Parathyroid adenoma (tissue), 2 donors: ENCODE measurements at regions not wholly inside any gene's neighbourhood (a gene's known extent, or its start where the extent isn't known, plus 50 kb on each side); places are given as distances from the start of the nearest gene placed in this dataset.

ENCODE experiments used
- H2AFZ ChIP-seq: fragments of 300-600 bp; sonication (generic); one replicate; pipeline ENCODE4 v1.7.0; 2017; ENCODE audit warnings: antibody characterized with exemption, mild to moderate bottlenecking
- H3K27ac ChIP-seq: fragments of 300-600 bp; sonication (generic); one replicate; pipeline ENCODE4 v1.7.0; 2017
- H3K27me3 ChIP-seq: fragments of 300-600 bp; sonication (generic); one replicate; pipeline ENCODE4 v1.7.0; 2017; ENCODE audit warnings: low read length; ENCODE audit not compliant: control insufficient read depth, insufficient read depth
- H3K36me3 ChIP-seq: fragments of 300-600 bp; sonication (generic); one replicate; pipeline ENCODE4 v1.7.0; 2017; ENCODE audit warnings: low read length; ENCODE audit not compliant: control insufficient read depth, insufficient read depth
- H3K4me1 ChIP-seq: fragments of 300-600 bp; sonication (generic); one replicate; pipeline ENCODE4 v1.7.0; 2017; ENCODE audit warnings: control low read depth
- H3K4me2 ChIP-seq: fragments of 300-600 bp; sonication (generic); one replicate; pipeline ENCODE4 v1.7.0; 2017; ENCODE audit warnings: low read length
- H3K4me3 ChIP-seq: fragments of 300-600 bp; sonication (generic); one replicate; pipeline ENCODE4 v1.7.0; 2017; ENCODE audit warnings: low read depth, low read length
- H3K79me2 ChIP-seq: fragments of 300-600 bp; sonication (generic); one replicate; pipeline ENCODE4 v1.7.0; 2017; ENCODE audit warnings: control low read depth
- H3K9ac ChIP-seq: fragments of 300-600 bp; sonication (generic); one replicate; pipeline ENCODE4 v1.7.0; 2017; ENCODE audit warnings: mild to moderate bottlenecking
- H3K9me3 ChIP-seq: fragments of 300-600 bp; sonication (generic); one replicate; pipeline ENCODE4 v1.7.0; 2017; ENCODE audit warnings: low read length; ENCODE audit not compliant: control insufficient read depth
- TF ChIP-seq, protein P1 (sequence below): fragments of 300-600 bp; sonication (generic); IDR thresholded peaks from one replicate; pipeline ENCODE4 v1.7.0; 2017; ENCODE audit warnings: antibody characterized with exemption, mild to moderate bottlenecking
- donor health status: primary hyperparathyroidism.

DNA sequence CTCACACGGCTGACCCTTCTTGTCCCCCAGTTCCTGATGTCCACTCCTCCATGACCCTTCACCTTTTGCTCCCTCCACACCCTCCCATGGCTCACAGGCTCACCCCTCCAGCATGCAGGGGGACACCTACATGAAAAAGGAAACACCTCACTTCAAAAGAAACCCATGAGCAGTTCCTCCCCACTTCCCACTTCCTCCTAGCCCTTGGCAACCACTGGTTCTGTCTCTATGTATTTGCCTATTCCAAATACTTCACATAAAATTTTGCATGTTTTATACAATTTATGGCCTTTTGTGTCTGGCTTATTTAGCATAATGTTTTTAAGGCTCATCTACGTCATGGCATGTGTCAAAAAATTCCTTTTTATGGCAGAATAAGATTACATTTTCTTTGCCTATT is 100.2 kb upstream of the S1PR3 start:
- Histone ChIP-seq H3K4me1 (no peaks in the 10 kb centered on the region), H3K36me3 (no peaks in the 10 kb centered on the region), H2AFZ (no peak overlapping the region), H3K27me3 (no peaks in the 10 kb centered on the region), H3K9me3 (no peaks in the 10 kb centered on the region), H3K27ac (no peak overlapping the region), H3K9ac (no peak overlapping the region), H3K4me3 (no peak overlapping the region), H3K79me2 (no peaks in the 10 kb centered on the region), H3K4me2 (no peak overlapping the region)
- TF ChIP-seq, protein P1, sequence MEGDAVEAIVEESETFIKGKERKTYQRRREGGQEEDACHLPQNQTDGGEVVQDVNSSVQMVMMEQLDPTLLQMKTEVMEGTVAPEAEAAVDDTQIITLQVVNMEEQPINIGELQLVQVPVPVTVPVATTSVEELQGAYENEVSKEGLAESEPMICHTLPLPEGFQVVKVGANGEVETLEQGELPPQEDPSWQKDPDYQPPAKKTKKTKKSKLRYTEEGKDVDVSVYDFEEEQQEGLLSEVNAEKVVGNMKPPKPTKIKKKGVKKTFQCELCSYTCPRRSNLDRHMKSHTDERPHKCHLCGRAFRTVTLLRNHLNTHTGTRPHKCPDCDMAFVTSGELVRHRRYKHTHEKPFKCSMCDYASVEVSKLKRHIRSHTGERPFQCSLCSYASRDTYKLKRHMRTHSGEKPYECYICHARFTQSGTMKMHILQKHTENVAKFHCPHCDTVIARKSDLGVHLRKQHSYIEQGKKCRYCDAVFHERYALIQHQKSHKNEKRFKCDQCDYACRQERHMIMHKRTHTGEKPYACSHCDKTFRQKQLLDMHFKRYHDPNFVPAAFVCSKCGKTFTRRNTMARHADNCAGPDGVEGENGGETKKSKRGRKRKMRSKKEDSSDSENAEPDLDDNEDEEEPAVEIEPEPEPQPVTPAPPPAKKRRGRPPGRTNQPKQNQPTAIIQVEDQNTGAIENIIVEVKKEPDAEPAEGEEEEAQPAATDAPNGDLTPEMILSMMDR = no peak

DNA sequence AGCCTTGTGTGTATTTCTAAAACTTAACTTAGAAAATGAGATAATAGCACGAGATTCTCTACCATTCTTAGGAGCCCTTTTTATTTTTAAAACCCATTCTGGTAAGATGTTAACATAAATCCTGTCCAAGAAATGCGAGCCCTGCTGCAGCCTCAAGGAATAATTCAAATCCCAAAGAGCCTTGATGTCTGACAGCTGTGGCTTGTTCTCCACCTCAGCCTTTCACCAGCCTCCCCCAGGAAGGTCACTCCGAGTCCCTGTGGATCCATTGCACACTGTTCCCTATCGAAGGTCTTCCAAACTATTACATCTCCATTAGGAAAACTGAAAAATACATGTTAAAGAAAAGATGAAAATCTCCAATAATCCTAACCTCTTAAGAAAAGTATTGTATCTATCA is 98.5 kb upstream of the S1PR3 start:
- TF ChIP-seq, protein P1 = no peak
- H3K27me3 ChIP-seq = no peaks in the 10 kb centered on the region
- H3K27ac ChIP-seq = no peak overlapping the region
- H3K79me2 ChIP-seq = no peaks in the 10 kb centered on the region
- no peak overlapping the region for H3K4me3 ChIP-seq
- no peak overlapping the region for H3K4me2 ChIP-seq
- no peaks in the 10 kb centered on the region for H3K9me3 ChIP-seq
- H3K36me3 ChIP-seq = no peaks in the 10 kb centered on the region
- H2AFZ ChIP-seq = no peak overlapping the region
- no peak overlapping the region for H3K9ac ChIP-seq
- no peaks in the 10 kb centered on the region for H3K4me1 ChIP-seq

DNA sequence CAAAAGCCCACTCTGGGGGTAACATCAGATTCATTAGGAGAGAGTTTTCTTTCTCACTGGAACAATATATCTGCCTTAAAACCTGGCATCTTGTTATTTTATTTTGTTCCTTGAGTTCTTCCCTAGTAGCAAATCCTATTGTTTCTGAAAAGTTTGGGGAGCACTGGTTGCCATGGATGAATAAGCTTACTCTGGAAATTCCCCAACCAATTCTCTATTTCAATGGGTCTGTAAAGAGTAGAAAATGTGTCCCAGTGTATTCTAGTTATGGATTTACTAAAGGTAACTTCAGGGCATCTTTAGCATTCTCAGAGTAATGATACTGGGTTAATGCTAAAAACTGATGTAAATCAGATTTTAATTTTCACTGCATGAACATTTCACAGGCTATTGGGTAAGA is 94.2 kb upstream of the S1PR3 start:
- H3K27me3 ChIP-seq = no peaks in the 10 kb centered on the region
- H3K36me3 ChIP-seq = no peaks in the 10 kb centered on the region
- H3K79me2 ChIP-seq = no peaks in the 10 kb centered on the region
- H3K9me3 ChIP-seq = no peaks in the 10 kb centered on the region
- H2AFZ ChIP-seq = no peak overlapping the region
- no peak overlapping the region for H3K4me3 ChIP-seq
- no peak overlapping the region for H3K4me2 ChIP-seq
- TF ChIP-seq, protein P1 = no peak
- H3K9ac ChIP-seq = no peak overlapping the region
- H3K27ac ChIP-seq = no peak overlapping the region
- no peaks in the 10 kb centered on the region for H3K4me1 ChIP-seq

DNA sequence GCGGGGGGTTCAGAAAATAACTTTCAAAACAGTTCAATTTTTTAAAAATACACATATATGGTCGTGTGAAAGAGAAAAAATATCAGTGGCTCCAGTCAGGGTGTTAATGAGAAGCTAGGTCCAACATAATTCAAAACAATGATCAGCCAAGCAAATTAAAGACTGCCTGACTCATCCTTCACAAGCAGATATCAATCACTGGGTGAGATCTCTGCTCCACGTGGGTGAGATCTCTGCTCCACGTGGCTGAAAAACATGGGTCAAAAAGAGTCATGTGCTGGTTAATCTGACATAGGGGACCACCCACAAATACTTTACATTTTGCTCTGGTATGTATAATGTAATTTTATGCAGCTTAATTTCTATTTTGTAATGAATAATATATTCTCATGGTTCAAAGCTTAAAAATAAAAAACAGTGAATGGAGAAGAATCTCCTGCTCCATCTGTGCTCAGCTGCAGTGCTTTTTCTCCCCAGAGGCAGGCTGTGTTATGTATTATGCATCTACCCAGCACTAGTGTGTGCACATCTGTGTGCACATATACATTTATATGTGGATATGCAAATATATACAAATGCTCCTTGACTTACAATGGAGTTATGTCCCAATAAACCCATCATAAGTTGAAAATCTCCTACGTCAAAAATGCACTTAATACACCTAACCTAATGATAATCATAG is 93.1 kb upstream of the S1PR3 start:
- Histone ChIP-seq H3K79me2 (no peaks in the 10 kb centered on the region), H3K4me3 (no peak overlapping the region), H3K9ac (no peak overlapping the region), H3K27me3 (no peaks in the 10 kb centered on the region), H3K4me2 (no peak overlapping the region), H2AFZ (no peak overlapping the region), H3K4me1 (no peaks in the 10 kb centered on the region), H3K36me3 (no peaks in the 10 kb centered on the region), H3K9me3 (no peaks in the 10 kb centered on the region), H3K27ac (no peak overlapping the region)
- TF ChIP-seq, protein P1 = no peak

DNA sequence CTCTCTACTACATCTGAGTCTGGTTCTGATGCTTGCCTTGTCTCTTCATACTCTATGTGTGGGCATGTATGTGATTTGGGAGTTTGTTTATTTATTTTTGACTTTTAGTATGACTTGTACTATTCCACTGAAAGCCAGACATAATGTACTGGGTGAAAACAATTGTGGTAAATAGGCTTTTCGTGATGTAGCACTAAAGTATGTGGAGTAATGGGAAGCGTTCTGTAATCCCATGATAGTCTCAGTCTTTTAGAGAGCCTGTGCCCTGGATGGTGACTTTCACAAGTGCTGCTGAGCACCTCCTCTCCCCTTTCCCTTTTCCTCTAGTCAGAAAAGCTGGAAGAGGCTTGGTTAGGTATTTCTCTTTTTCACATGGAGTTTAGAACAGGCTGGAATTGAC is 85.8 kb upstream of the S1PR3 start:
- Histone ChIP-seq H3K36me3 (no peaks in the 10 kb centered on the region), H3K9ac (no peak overlapping the region), H3K4me3 (no peak overlapping the region), H3K79me2 (no peaks in the 10 kb centered on the region), H3K4me2 (no peak overlapping the region), H3K4me1 (no peaks in the 10 kb centered on the region), H2AFZ (no peak overlapping the region), H3K27me3 (no peaks in the 10 kb centered on the region), H3K9me3 (no peaks in the 10 kb centered on the region), H3K27ac (no peak overlapping the region)
- TF ChIP-seq, protein P1 = no peak
